Liver (tissue), 7 donors: ENCODE measurements at regions not wholly inside any gene's neighbourhood (a gene's known extent, or its start where the extent isn't known, plus 50 kb on each side); places are given as distances from the start of the nearest gene placed in this dataset.
A peak's percentile ranks its signal among the peaks of the same experiment; 100 is the strongest.

Experiments used
- DNase-seq: peaks from one replicate; pipeline ENCODE4 v3.0.0-alpha.2; 2017; ENCODE audit warnings: low spot score
- H3K27ac ChIP-seq, 2 donors: one replicate each; pipeline ENCODE4 v1.7.0; 2013; ENCODE audit warnings: inconsistent platforms in 2 of 2, low read length in 2 of 2, control low read depth in 1 of 2, low read depth in 1 of 2, mild to moderate bottlenecking in 1 of 2
- H3K27me3 ChIP-seq, 4 donors: one replicate each; pipeline versions ENCODE4 v1.6.1 to v1.7.0; 2013; ENCODE audit warnings: low read length in 3 of 4, inconsistent platforms in 1 of 4, mild to moderate bottlenecking in 1 of 4, moderate library complexity in 1 of 4; ENCODE audit not compliant: control insufficient read depth in 4 of 4, insufficient read depth in 4 of 4
- H3K36me3 ChIP-seq, 4 donors: one replicate each; pipeline versions ENCODE4 v1.6.1 to v1.7.0; 2013; ENCODE audit warnings: low read length in 3 of 4, mild to moderate bottlenecking in 3 of 4, low read depth in 1 of 4, moderate library complexity in 1 of 4; ENCODE audit not compliant: control insufficient read depth in 4 of 4, insufficient read depth in 3 of 4
- H3K4me1 ChIP-seq, 4 donors: one replicate each; pipeline versions ENCODE4 v1.6.1 to v1.7.0; 2013; ENCODE audit warnings: low read length in 3 of 4, mild to moderate bottlenecking in 3 of 4, moderate library complexity in 1 of 4; ENCODE audit not compliant: control insufficient read depth in 4 of 4, insufficient read depth in 4 of 4
- H3K4me3 ChIP-seq, 3 donors: one replicate each; pipeline versions ENCODE4 v1.6.1 to v1.7.0; 2013; ENCODE audit warnings: low read length in 3 of 3, control low read depth in 1 of 3, low read depth in 1 of 3, mild to moderate bottlenecking in 1 of 3
- H3K9ac ChIP-seq, 2 donors: one replicate each; pipeline ENCODE4 v1.7.0; 2013; ENCODE audit warnings: low read length in 2 of 2, mild to moderate bottlenecking in 2 of 2, moderate library complexity in 2 of 2, control low read depth in 1 of 2, low read depth in 1 of 2
- H3K9me3 ChIP-seq, 4 donors: one replicate each; pipeline versions ENCODE4 v1.6.1 to v1.7.0; 2013; ENCODE audit warnings: low read length in 3 of 4; ENCODE audit not compliant: control insufficient read depth in 4 of 4
- ATF3 ChIP-seq: IDR thresholded peaks from 2 replicates; pipeline ENCODE4 v1.6.1; 2016; ENCODE audit warnings: antibody characterized with exemption
- EGR1 ChIP-seq, 2 donors: IDR thresholded peaks; 2 replicates each; pipeline ENCODE4 v1.6.1; 2016 to 2018; ENCODE audit warnings: antibody characterized with exemption in 2 of 2, low read depth in 2 of 2
- FOXA1 ChIP-seq: IDR thresholded peaks from 2 replicates; pipeline ENCODE4 v1.6.1; 2016; ENCODE audit warnings: antibody characterized with exemption
- FOXA2 ChIP-seq: IDR thresholded peaks from 2 replicates; pipeline ENCODE4 v1.6.1; 2016; ENCODE audit warnings: antibody characterized with exemption
- GABPA ChIP-seq, 2 donors: IDR thresholded peaks in 1 of 2; conservative IDR thresholded peaks in 1 of 2; 2 replicates each; pipeline ENCODE4 v1.6.1; 2016; ENCODE audit warnings: antibody characterized with exemption in 2 of 2, mild to moderate bottlenecking in 1 of 2, moderate library complexity in 1 of 2
- HNF4A ChIP-seq, 2 donors: conservative IDR thresholded peaks; 2 replicates each; pipeline ENCODE4 v1.6.1; 2016; ENCODE audit warnings: antibody characterized with exemption in 2 of 2, mild to moderate bottlenecking in 2 of 2
- HNF4G ChIP-seq: IDR thresholded peaks from 2 replicates; pipeline ENCODE4 v1.6.1; 2016; ENCODE audit warnings: antibody characterized with exemption
- JUND ChIP-seq, 2 donors: IDR thresholded peaks; 2 replicates each; pipeline ENCODE4 v1.6.1; 2016; ENCODE audit warnings: antibody characterized with exemption in 2 of 2
- MAX ChIP-seq: IDR thresholded peaks from 2 replicates; pipeline ENCODE4 v1.6.1; 2016; ENCODE audit warnings: antibody characterized with exemption
- RAD21 ChIP-seq, 2 donors: IDR thresholded peaks; 2 replicates each; pipeline ENCODE4 v1.6.1; 2016; ENCODE audit warnings: antibody characterized with exemption in 2 of 2, mild to moderate bottlenecking in 2 of 2
- REST ChIP-seq: IDR thresholded peaks from 2 replicates; pipeline ENCODE4 v1.6.1; 2016; ENCODE audit warnings: antibody characterized with exemption, mild to moderate bottlenecking
- RXRA ChIP-seq, 2 donors: IDR thresholded peaks; 2 replicates each; pipeline ENCODE4 v1.6.1; 2017 to 2018; ENCODE audit warnings: antibody characterized with exemption in 2 of 2, mild to moderate bottlenecking in 1 of 2
- SP1 ChIP-seq: IDR thresholded peaks from 2 replicates; pipeline ENCODE4 v1.6.1; 2018; ENCODE audit warnings: antibody characterized with exemption, mild to moderate bottlenecking
- TAF1 ChIP-seq: conservative IDR thresholded peaks from 2 replicates; pipeline ENCODE4 v1.6.1; 2016; ENCODE audit warnings: antibody characterized with exemption, mild to moderate bottlenecking
- YY1 ChIP-seq: IDR thresholded peaks from 2 replicates; pipeline ENCODE4 v1.6.1; 2016; ENCODE audit warnings: antibody characterized with exemption, mild to moderate bottlenecking
- ZBTB33 ChIP-seq: IDR thresholded peaks from 2 replicates; pipeline ENCODE4 v1.6.1; 2016; ENCODE audit warnings: antibody characterized with exemption
- whole genome bisulfite sequencing: extraction: QIAGEN DNeasy Blood & Tissue Kit; methylation state at CpG from one replicate; pipeline ENCODE4 v1.1.7; 2013; 5-methylcytosine and 5-hydroxymethylcytosine counted together
- donor health status: healthy.
- donor health status: healthy.
- donor health status: healthy.
- donor health status: healthy.

GRCh38 chr5:34474573-34475021 lies 181.5 kb upstream of the RAI14 start (continued):
- TF ChIP-seq GABPA (IDR thresholded peaks at IDR 0.05 in 1 of 2, conservative IDR thresholded peaks at IDR 0.05 in 1 of 2): no peak
- peak in 1 of 2 donors; percentile 19 for TF ChIP-seq RXRA (IDR thresholded peaks at IDR 0.05)
- no peak for TF ChIP-seq YY1
- no peak for TF ChIP-seq FOXA1
- no peak for TF ChIP-seq MAX
- TF ChIP-seq RAD21 (IDR thresholded peaks at IDR 0.05): peak; percentile 97 to 98
- no peak for TF ChIP-seq TAF1

- Histone ChIP-seq H3K9ac (no peak overlapping the region), H3K27me3 (no peaks in the 10 kb centered on the region), H3K4me3 (no peak overlapping the region), H3K36me3 (no peaks in the 10 kb centered on the region), H3K4me1 (peaks cover 0 to 3% (median 0%) of the 10 kb centered on the region in 4 donors), H3K27ac (no peak overlapping the region), H3K9me3 (no peaks in the 10 kb centered on the region)
- TF ChIP-seq ATF3 (no peak), REST (no peak), JUND (IDR thresholded peaks at IDR 0.05) (no peak), HNF4A (conservative IDR thresholded peaks at IDR 0.05) (no peak), RXRA (IDR thresholded peaks at IDR 0.05) (no peak), TAF1 (no peak), FOXA1 (no peak), EGR1 (IDR thresholded peaks at IDR 0.05; ENCODE audit: low read depth in 2 of 2) (no peak), FOXA2 (no peak), SP1 (no peak), RAD21 (IDR thresholded peaks at IDR 0.05) (no peak), GABPA (IDR thresholded peaks at IDR 0.05 in 1 of 2, conservative IDR thresholded peaks at IDR 0.05 in 1 of 2) (no peak), ZBTB33 (no peak), HNF4G (no peak), MAX (no peak)
- DNase-seq: no peak
- 89% methylated on average over 13 of the region's 13 CpGs for WGBS
These were observed 180.7 kb upstream of the RAI14 start for GRCh38 chr5:34475249-34475966.
